IMR-90 (cell line): ENCODE measurements at regions not wholly inside any gene's neighbourhood (a gene's known extent, or its start where the extent isn't known, plus 50 kb on each side); places are given as distances from the start of the nearest gene placed in this dataset.

Source experiments
- ATAC-seq: fragments of 200-7000 bp; cut with Tn5 transposase; 2 replicates; pipeline ENCODE4 v1.9.1; 2020; ENCODE audit warnings: low read depth, mild to moderate bottlenecking, moderate library complexity
- BruUV-seq: library from RNA; stranded (reverse); fragments of 400-500 nt; replicated peaks from 2 replicates; lab custom pipeline; 2021; lab: Mats Ljungman, UMichigan
- CTCF ChIA-PET: fragments of 300-600 bp; formaldehyde crosslinking; extraction: SDS; loops from one replicate; lab custom pipeline; 2021; ENCODE audit warnings: antibody characterized with exemption; lab: Yijun Ruan, JAX
- POLR2A ChIA-PET: fragments of 300-600 bp; sonication (Branson Sonifier 250); formaldehyde crosslinking; loops from one replicate; lab custom pipeline; 2022; ENCODE audit warnings: antibody characterized with exemption; ENCODE audit not compliant: unreplicated experiment; lab: Charles Lee
- DNase-seq: peaks from one replicate; pipeline ENCODE4 v3.0.0; 2013
- H2AFZ ChIP-seq: replicated peaks from 2 replicates; pipeline ENCODE3; 2013; ENCODE audit warnings: low read length, mild to moderate bottlenecking; ENCODE audit not compliant: poor library complexity
- H2AK5ac ChIP-seq: 2 replicates; pipeline ENCODE4 v1.6.1; 2013; ENCODE audit warnings: low read depth, low read length, inconsistent platforms
- H2AK9ac ChIP-seq: replicated peaks from 2 replicates; pipeline ENCODE3; 2013; ENCODE audit warnings: mild to moderate bottlenecking, low read depth, low read length, moderate library complexity; ENCODE audit not compliant: poor library complexity
- H2BK120ac ChIP-seq: 2 replicates; pipeline ENCODE4 v1.6.1; 2013; ENCODE audit warnings: low read depth, low read length, inconsistent platforms
- H2BK15ac ChIP-seq: 3 replicates; pipeline ENCODE4 v1.6.1; 2013; ENCODE audit warnings: low read depth, low read length, inconsistent platforms
- H2BK20ac ChIP-seq: 2 replicates; pipeline ENCODE4 v1.6.1; 2013; ENCODE audit warnings: low read depth, mild to moderate bottlenecking, inconsistent platforms, low read length, moderate library complexity
- H2BK5ac ChIP-seq: 2 replicates; pipeline ENCODE4 v1.6.1; 2013; ENCODE audit warnings: mild to moderate bottlenecking, low read depth, low read length, inconsistent platforms; ENCODE audit not compliant: poor library complexity, severe bottlenecking
- H3K14ac ChIP-seq: replicated peaks from 2 replicates; pipeline ENCODE4 v1.6.1; 2013; ENCODE audit warnings: low read depth, low read length, inconsistent platforms
- H3K18ac ChIP-seq: 2 replicates; pipeline ENCODE4 v1.6.1; 2013; ENCODE audit warnings: low read depth, low read length, control low read depth
- H3K23ac ChIP-seq: 2 replicates; pipeline ENCODE4 v1.6.1; 2013; ENCODE audit warnings: low read depth, low read length, inconsistent platforms
- H3K27ac ChIP-seq: 2 replicates; pipeline ENCODE4 v1.5.1; 2013; ENCODE audit warnings: mild to moderate bottlenecking, control low read depth, low read length; ENCODE audit not compliant: insufficient read depth
- H3K27me3 ChIP-seq: 2 replicates; pipeline ENCODE4 v1.6.1; 2013; ENCODE audit warnings: low read length; ENCODE audit not compliant: control insufficient read depth, insufficient read depth
- H3K36me3 ChIP-seq: 2 replicates; pipeline ENCODE4 v1.6.1; 2013; ENCODE audit warnings: low read length, mixed read lengths; ENCODE audit not compliant: control insufficient read depth, insufficient read depth
- H3K4ac ChIP-seq: 2 replicates; pipeline ENCODE4 v1.6.1; 2013; ENCODE audit warnings: low read depth, low read length, inconsistent platforms
- H3K4me1 ChIP-seq: 2 replicates; pipeline ENCODE4 v1.6.1; 2013; ENCODE audit warnings: low read length, mixed read lengths; ENCODE audit not compliant: control insufficient read depth, insufficient read depth
- H3K4me2 ChIP-seq: 2 replicates; pipeline ENCODE4 v1.6.1; 2013; ENCODE audit warnings: low read depth, mild to moderate bottlenecking, control low read depth, low read length, moderate library complexity
- H3K4me3 ChIP-seq: 2 replicates; pipeline ENCODE4 v1.5.1; 2013; ENCODE audit warnings: low read depth, mild to moderate bottlenecking, control low read depth, low read length, moderate library complexity; ENCODE audit not compliant: insufficient read depth
- H3K56ac ChIP-seq: 2 replicates; pipeline ENCODE4 v1.6.1; 2013; ENCODE audit warnings: low read length, inconsistent platforms; ENCODE audit not compliant: insufficient read depth; ENCODE audit errors: extremely low read depth
- H3K79me1 ChIP-seq, 2 experiments: 2 replicates each; pipeline ENCODE4 v1.6.1; 2013; ENCODE audit warnings: low read length in 2 of 2, inconsistent platforms in 1 of 2, low read depth in 1 of 2
- H3K9ac ChIP-seq: 2 replicates; pipeline ENCODE4 v1.6.1; 2013; ENCODE audit warnings: low read depth, low read length, control low read depth
- H3K9me1 ChIP-seq: 2 replicates; pipeline ENCODE4 v1.6.1; 2013; ENCODE audit warnings: low read length, inconsistent platforms; ENCODE audit not compliant: insufficient read depth
- H3K9me3 ChIP-seq: 2 replicates; pipeline ENCODE4 v1.6.1; 2013; ENCODE audit warnings: low read length; ENCODE audit not compliant: control insufficient read depth, insufficient read depth
- H4K20me1 ChIP-seq: 2 replicates; pipeline ENCODE4 v1.6.1; 2013; ENCODE audit warnings: low read length, inconsistent platforms; ENCODE audit not compliant: insufficient read depth
- H4K5ac ChIP-seq: 2 replicates; pipeline ENCODE4 v1.6.1; 2013; ENCODE audit warnings: mild to moderate bottlenecking, low read depth, low read length, control low read depth
- H4K8ac ChIP-seq, 2 experiments: 2 replicates each; pipeline ENCODE4 v1.6.1; 2013; ENCODE audit warnings: low read depth in 2 of 2, low read length in 2 of 2, control low read depth in 1 of 2, inconsistent platforms in 1 of 2
- H4K91ac ChIP-seq: 2 replicates; pipeline ENCODE4 v1.6.1; 2013; ENCODE audit warnings: low read depth, low read length, inconsistent platforms; ENCODE audit not compliant: insufficient read depth
- BHLHE40 ChIP-seq: fragments of 150-350 bp; IDR thresholded peaks from 2 replicates; pipeline ENCODE4 v1.6.1; 2016; ENCODE audit warnings: mild to moderate bottlenecking, low read depth, low read length
- CEBPB ChIP-seq: IDR thresholded peaks from 2 replicates; pipeline ENCODE4 v1.6.1; 2012; ENCODE audit warnings: low read depth, low read length, improper control_type of control experiment
- CHD1 ChIP-seq: IDR thresholded peaks from 2 replicates; pipeline ENCODE4 v1.6.1; 2012; ENCODE audit warnings: low read depth, low read length, improper control_type of control experiment
- FOS ChIP-seq: fragments of 150-350 bp; IDR thresholded peaks from 2 replicates; pipeline ENCODE4 v1.6.1; 2016; ENCODE audit warnings: low read depth, low read length
- MAFK ChIP-seq: IDR thresholded peaks from 2 replicates; pipeline ENCODE4 v1.6.1; 2012; ENCODE audit warnings: low read depth, low read length, improper control_type of control experiment
- MAZ ChIP-seq: IDR thresholded peaks from 2 replicates; pipeline ENCODE4 v1.6.1; 2012; ENCODE audit warnings: low read depth, mild to moderate bottlenecking, low read length, improper control_type of control experiment, moderate library complexity, borderline replicate concordance
- NFE2L2 ChIP-seq: fragments of 150-350 bp; IDR thresholded peaks from 2 replicates; pipeline ENCODE4 v1.6.1; 2016; ENCODE audit warnings: low read depth, mild to moderate bottlenecking, low read length
- POLR2A ChIP-seq: IDR thresholded peaks from 2 replicates; pipeline ENCODE4 v1.6.1; 2012; ENCODE audit warnings: mild to moderate bottlenecking, low read depth, low read length
- RCOR1 ChIP-seq: IDR thresholded peaks from 2 replicates; pipeline ENCODE4 v1.6.1; 2012; ENCODE audit warnings: mild to moderate bottlenecking, low read length, improper control_type of control experiment; ENCODE audit not compliant: insufficient replicate concordance
- RFX5 ChIP-seq: IDR thresholded peaks from 2 replicates; pipeline ENCODE4 v1.8.0; 2012; ENCODE audit warnings: low read depth, mild to moderate bottlenecking, low read length, moderate library complexity
- SMC3 ChIP-seq: fragments of 150-350 bp; IDR thresholded peaks from 2 replicates; pipeline ENCODE4 v1.6.1; 2016; ENCODE audit warnings: low read depth, mild to moderate bottlenecking, antibody characterized with exemption, low read length, moderate library complexity
- USF2 ChIP-seq: fragments of 150-350 bp; IDR thresholded peaks from 2 replicates; pipeline ENCODE4 v1.6.1; 2017; ENCODE audit warnings: mild to moderate bottlenecking, antibody characterized with exemption, low read length, low read depth
- WGBS, 2 experiments: methylation state at CpG; one replicate each; pipeline versions ENCODE4 v1.1.5 to v1.1.7; 2013; ENCODE audit warnings: missing lambda C conversion rate in 2 of 2; ENCODE audit not compliant: insufficient read length in 1 of 2; ENCODE audit errors: extremely low coverage in 2 of 2; 5-methylcytosine and 5-hydroxymethylcytosine counted together
- dilution Hi-C: fragments of 300-500 bp; cut with HindIII; formaldehyde crosslinking; loops from one replicate; pipeline ENCODE4 v1.14.3; 2018; ENCODE audit warnings: low sequenced_read_pairs; ENCODE audit not compliant: unreplicated experiment
- in situ Hi-C: fragments of 300-500 bp; cut with MboI; formaldehyde crosslinking; loops from 3 replicates; pipeline ENCODE4 v1.14.3; 2019; ENCODE audit warnings: low sequenced_read_pairs, inconsistent platforms, mixed read lengths
- intact Hi-C: fragments of 100-400 bp; cut with micrococcal nuclease; formaldehyde crosslinking; loops from 2 replicates; pipeline ENCODE4 v1.10.0; 2022
- TF ChIP-seq, protein P1 (sequence below): fragments of 150-350 bp; IDR thresholded peaks from 2 replicates; pipeline ENCODE4 v1.6.1; 2016; ENCODE audit warnings: low read depth, mild to moderate bottlenecking, low read length, moderate library complexity, borderline replicate concordance
- TF ChIP-seq, protein P2 (sequence below): conservative IDR thresholded peaks from 2 replicates; pipeline ENCODE4 v1.5.1; 2012; ENCODE audit warnings: mild to moderate bottlenecking, low read depth, low read length, improper control_type of control experiment

DNA sequence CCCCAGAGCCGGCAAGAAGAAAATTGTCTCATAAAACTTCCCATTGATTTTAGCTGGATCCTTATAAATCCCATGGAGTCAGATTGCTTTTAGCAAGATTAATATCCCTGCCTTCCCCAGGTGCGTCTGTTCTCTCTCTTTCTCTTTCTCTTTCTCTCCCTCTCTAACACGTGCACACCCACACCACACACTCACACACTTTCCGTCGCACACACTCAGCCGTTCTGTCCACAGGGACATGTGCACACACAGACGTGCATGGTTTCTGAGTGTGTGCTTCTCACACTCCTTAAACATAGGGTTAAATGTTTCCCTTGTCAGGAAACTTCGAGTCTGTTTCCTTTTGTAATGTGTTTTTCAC, 98.7 kb upstream of the NFIA start:
- ATAC-seq (no peak), DNase-seq (no peak)
- no peak overlapping the region for H3K4ac ChIP-seq
- no peak overlapping the region for H3K18ac ChIP-seq
- H2AK9ac ChIP-seq = no peak overlapping the region
- dilution Hi-C loops (no loop called here), intact Hi-C loops (no loop called here), in situ Hi-C loops (no loop called here)
- H3K27me3 ChIP-seq = peaks cover 2% of the 10 kb centered on the region; the same call in 1 of the 2 replicates
- H2BK15ac ChIP-seq = no peak overlapping the region
- no peak overlapping the region for H4K91ac ChIP-seq
- no peak overlapping the region for H4K5ac ChIP-seq
- no peak overlapping the region for H3K23ac ChIP-seq
- H2BK120ac ChIP-seq = no peak overlapping the region
- no peak overlapping the region for H3K9ac ChIP-seq
- 100% methylated on average over 1 of the region's 8 CpGs for WGBS, 2 experiments
- CTCF ChIA-PET = no interaction called here
- no peaks in the 10 kb centered on the region for H4K20me1 ChIP-seq
- H3K56ac ChIP-seq = no peak overlapping the region
- BruUV-seq = no TSS peak
- no peak overlapping the region for H2BK5ac ChIP-seq
- no peak overlapping the region for H3K14ac ChIP-seq
- no peaks in the 10 kb centered on the region for H3K36me3 ChIP-seq
- TF ChIP-seq, protein P1, sequence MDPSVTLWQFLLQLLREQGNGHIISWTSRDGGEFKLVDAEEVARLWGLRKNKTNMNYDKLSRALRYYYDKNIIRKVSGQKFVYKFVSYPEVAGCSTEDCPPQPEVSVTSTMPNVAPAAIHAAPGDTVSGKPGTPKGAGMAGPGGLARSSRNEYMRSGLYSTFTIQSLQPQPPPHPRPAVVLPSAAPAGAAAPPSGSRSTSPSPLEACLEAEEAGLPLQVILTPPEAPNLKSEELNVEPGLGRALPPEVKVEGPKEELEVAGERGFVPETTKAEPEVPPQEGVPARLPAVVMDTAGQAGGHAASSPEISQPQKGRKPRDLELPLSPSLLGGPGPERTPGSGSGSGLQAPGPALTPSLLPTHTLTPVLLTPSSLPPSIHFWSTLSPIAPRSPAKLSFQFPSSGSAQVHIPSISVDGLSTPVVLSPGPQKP = no peak
- TF ChIP-seq MAFK = no peak
- TF ChIP-seq RFX5 = no peak
- TF ChIP-seq POLR2A = no peak
- TF ChIP-seq CHD1 = no peak
- TF ChIP-seq SMC3 = no peak
- TF ChIP-seq NFE2L2 = no peak
- TF ChIP-seq, protein P2, sequence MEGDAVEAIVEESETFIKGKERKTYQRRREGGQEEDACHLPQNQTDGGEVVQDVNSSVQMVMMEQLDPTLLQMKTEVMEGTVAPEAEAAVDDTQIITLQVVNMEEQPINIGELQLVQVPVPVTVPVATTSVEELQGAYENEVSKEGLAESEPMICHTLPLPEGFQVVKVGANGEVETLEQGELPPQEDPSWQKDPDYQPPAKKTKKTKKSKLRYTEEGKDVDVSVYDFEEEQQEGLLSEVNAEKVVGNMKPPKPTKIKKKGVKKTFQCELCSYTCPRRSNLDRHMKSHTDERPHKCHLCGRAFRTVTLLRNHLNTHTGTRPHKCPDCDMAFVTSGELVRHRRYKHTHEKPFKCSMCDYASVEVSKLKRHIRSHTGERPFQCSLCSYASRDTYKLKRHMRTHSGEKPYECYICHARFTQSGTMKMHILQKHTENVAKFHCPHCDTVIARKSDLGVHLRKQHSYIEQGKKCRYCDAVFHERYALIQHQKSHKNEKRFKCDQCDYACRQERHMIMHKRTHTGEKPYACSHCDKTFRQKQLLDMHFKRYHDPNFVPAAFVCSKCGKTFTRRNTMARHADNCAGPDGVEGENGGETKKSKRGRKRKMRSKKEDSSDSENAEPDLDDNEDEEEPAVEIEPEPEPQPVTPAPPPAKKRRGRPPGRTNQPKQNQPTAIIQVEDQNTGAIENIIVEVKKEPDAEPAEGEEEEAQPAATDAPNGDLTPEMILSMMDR = no peak
- no peak for TF ChIP-seq MAZ
- TF ChIP-seq BHLHE40 = no peak
- TF ChIP-seq CEBPB = no peak
- TF ChIP-seq FOS = no peak
- no peak for TF ChIP-seq RCOR1
- TF ChIP-seq USF2 = no peak
- H3K4me2 ChIP-seq = no peak overlapping the region
- no peak overlapping the region for H2AFZ ChIP-seq
- H3K27ac ChIP-seq = no peak overlapping the region
- H3K4me1 ChIP-seq = no peaks in the 10 kb centered on the region
- no peak overlapping the region for H3K4me3 ChIP-seq
- H2BK20ac ChIP-seq = no peak overlapping the region
- no peak overlapping the region for H4K8ac ChIP-seq
- no peaks in the 10 kb centered on the region for H3K79me1 ChIP-seq
- POLR2A ChIA-PET = no interaction called here
- no peak overlapping the region for H2AK5ac ChIP-seq
- no peaks in the 10 kb centered on the region for H3K9me3 ChIP-seq
- H3K9me1 ChIP-seq = no peaks in the 10 kb centered on the region
